Prostate gland (tissue), 2 donors: ENCODE measurements at regions not wholly inside any gene's neighbourhood (a gene's known extent, or its start where the extent isn't known, plus 50 kb on each side); places are given as distances from the start of the nearest gene placed in this dataset.

Experiments
- CTCF ChIP-seq, 4 experiments: fragments of 200-600 bp in 2 of 4; fragments of 450-650 bp in 2 of 4; sonication (generic) in 2 of 4; IDR thresholded peaks; 1 replicate in 3 of 4; 2 replicates in 1 of 4; pipeline ENCODE4 v1.5.1; 2016 to 2019; ENCODE audit warnings: antibody characterized with exemption in 4 of 4, mild to moderate bottlenecking in 2 of 4, moderate library complexity in 2 of 4
- POLR2AphosphoS5 ChIP-seq: sonication (generic); formaldehyde crosslinking; IDR thresholded peaks from one replicate; pipeline ENCODE4 v1.6.1; 2017; ENCODE audit warnings: antibody characterized with exemption

DNA sequence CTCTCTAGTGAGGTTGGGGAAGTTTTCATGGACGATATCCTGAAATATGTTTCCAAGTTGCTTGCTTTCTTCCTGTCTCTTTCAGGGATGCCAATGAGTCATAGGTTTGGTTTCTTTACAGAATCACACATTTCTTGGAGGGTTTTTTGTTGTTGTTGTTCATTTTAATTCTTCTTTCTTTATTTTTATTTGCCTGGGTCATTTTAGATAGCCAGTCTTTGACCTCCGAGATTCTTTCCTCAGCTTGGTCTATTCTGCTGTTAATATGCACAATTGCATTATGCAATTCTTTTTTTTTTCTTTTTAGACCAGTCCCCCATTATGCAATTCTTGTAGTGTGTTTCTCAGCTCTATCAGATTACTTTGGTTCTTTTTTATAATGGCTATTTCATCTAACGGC is 338.9 kb downstream of the AEBP2 start:
- TF ChIP-seq POLR2AphosphoS5 (no peak), CTCF (IDR thresholded peaks at IDR 0.05) (no peak)
